ENCODE measurements at regions not wholly inside any gene's neighbourhood (a gene's known extent, or its start where the extent isn't known, plus 50 kb on each side); places are given as distances from the start of the nearest gene placed in this dataset.

- Histone ChIP-seq H3K4me2 (replicated peaks; ENCODE audit: extremely low read depth, low read length, poor library complexity, severe bottlenecking) (no peak overlapping the region), H3K4me1 (ENCODE audit: control insufficient read depth in 1 of 2, insufficient read depth in 2 of 2, low read length in 2 of 2) (no peaks in the 10 kb centered on the region), H3K9me3 (replicated peaks in 1 of 2; ENCODE audit: control insufficient read depth in 1 of 2, insufficient read depth in 1 of 2, low read length in 2 of 2) (no peaks in the 10 kb centered on the region), H3K27ac (ENCODE audit: low read depth in 1 of 2, low read length in 2 of 2) (no peak overlapping the region), H3K27me3 (ENCODE audit: control insufficient read depth in 2 of 2, insufficient read depth in 2 of 2, low read length in 2 of 2) (no peaks in the 10 kb centered on the region), H3K4me3 (replicated peaks in 1 of 3; ENCODE audit: low read depth in 2 of 3, low read length in 3 of 3) (no peak overlapping the region), H4K20me1 (ENCODE audit: insufficient read depth, low read length) (no peaks in the 10 kb centered on the region), H2AFZ (ENCODE audit: insufficient read depth, low read depth, low read length, poor library complexity, severe bottlenecking) (no peak overlapping the region), H3K9ac (ENCODE audit: insufficient read depth, low read length, poor library complexity, severe bottlenecking) (no peak overlapping the region), H3K79me2 (ENCODE audit: insufficient read depth, low read length) (no peaks in the 10 kb centered on the region), H3K36me3 (replicated peaks in 1 of 2; ENCODE audit: control insufficient read depth in 1 of 2, insufficient read depth in 2 of 2, low read length in 2 of 2) (no peaks in the 10 kb centered on the region)
- no peaks in the 10 kb centered on the region for H3K36me3 Mint-ChIP-seq
- H3K9me3 Mint-ChIP-seq: peaks cover 0 to 3% (median 1%) of the 10 kb centered on the region in 7 donors
- no peaks in the 10 kb centered on the region for H3K4me1 Mint-ChIP-seq
- H3K27me3 Mint-ChIP-seq (ENCODE audit: low read depth in 3 of 3): no peaks in the 10 kb centered on the region
- intact Hi-C loops (cut with micrococcal nuclease): no loop called here
- no peak overlapping the region for H3K4me3 Mint-ChIP-seq
- no peak for TF ChIP-seq CTCF (IDR thresholded peaks at IDR 0.05)
- H3K27ac Mint-ChIP-seq: no peak overlapping the region
- no peak for DNase-seq
- no CpG with 5 or more reads among the region's 4 CpGs for WGBS (ENCODE audit: insufficient coverage)
Measured at GRCh38 chr7:125645770-125646169, 716.1 kb upstream of the POT1 start.

- H3K27me3 ChIP-seq (ENCODE audit: control insufficient read depth in 2 of 2, insufficient read depth in 2 of 2, low read length in 2 of 2): no peaks in the 10 kb centered on the region
- Mint-ChIP-seq H3K4me3 (no peak overlapping the region), H3K27ac (no peak overlapping the region), H3K4me1 (no peaks in the 10 kb centered on the region), H3K9me3 (peaks cover 0 to 3% (median 1%) of the 10 kb centered on the region in 7 donors), H3K36me3 (no peaks in the 10 kb centered on the region), H3K27me3 (ENCODE audit: low read depth in 3 of 3) (no peaks in the 10 kb centered on the region)
- no peak for TF ChIP-seq CTCF (IDR thresholded peaks at IDR 0.05)
- H4K20me1 ChIP-seq (ENCODE audit: insufficient read depth, low read length): no peaks in the 10 kb centered on the region
- no peak overlapping the region for H3K27ac ChIP-seq (ENCODE audit: low read depth in 1 of 2, low read length in 2 of 2)
- no peak for DNase-seq
- H3K4me1 ChIP-seq (ENCODE audit: control insufficient read depth in 1 of 2, insufficient read depth in 2 of 2, low read length in 2 of 2): no peaks in the 10 kb centered on the region
- intact Hi-C loops (cut with micrococcal nuclease): no loop called here
- no peaks in the 10 kb centered on the region for H3K9me3 ChIP-seq (replicated peaks in 1 of 2; ENCODE audit: control insufficient read depth in 1 of 2, insufficient read depth in 1 of 2, low read length in 2 of 2)
- H3K9ac ChIP-seq (ENCODE audit: insufficient read depth, low read length, poor library complexity, severe bottlenecking): no peak overlapping the region
- H2AFZ ChIP-seq (ENCODE audit: insufficient read depth, low read depth, low read length, poor library complexity, severe bottlenecking): no peak overlapping the region
- no peaks in the 10 kb centered on the region for H3K79me2 ChIP-seq (ENCODE audit: insufficient read depth, low read length)
- H3K36me3 ChIP-seq (replicated peaks in 1 of 2; ENCODE audit: control insufficient read depth in 1 of 2, insufficient read depth in 2 of 2, low read length in 2 of 2): no peaks in the 10 kb centered on the region
- no peak overlapping the region for H3K4me3 ChIP-seq (replicated peaks in 1 of 3; ENCODE audit: low read depth in 2 of 3, low read length in 3 of 3)
- H3K4me2 ChIP-seq (replicated peaks; ENCODE audit: extremely low read depth, low read length, poor library complexity, severe bottlenecking): no peak overlapping the region
- no CpG with 5 or more reads among the region's 1 CpG for WGBS (ENCODE audit: insufficient coverage)
Measured at GRCh38 chr7:125644109-125644508, 714.5 kb upstream of the POT1 start.

Data from CD14-positive monocyte (primary cell).